ENCODE measurements at regions not wholly inside any gene's neighbourhood (a gene's known extent, or its start where the extent isn't known, plus 50 kb on each side); places are given as distances from the start of the nearest gene placed in this dataset.

DNA sequence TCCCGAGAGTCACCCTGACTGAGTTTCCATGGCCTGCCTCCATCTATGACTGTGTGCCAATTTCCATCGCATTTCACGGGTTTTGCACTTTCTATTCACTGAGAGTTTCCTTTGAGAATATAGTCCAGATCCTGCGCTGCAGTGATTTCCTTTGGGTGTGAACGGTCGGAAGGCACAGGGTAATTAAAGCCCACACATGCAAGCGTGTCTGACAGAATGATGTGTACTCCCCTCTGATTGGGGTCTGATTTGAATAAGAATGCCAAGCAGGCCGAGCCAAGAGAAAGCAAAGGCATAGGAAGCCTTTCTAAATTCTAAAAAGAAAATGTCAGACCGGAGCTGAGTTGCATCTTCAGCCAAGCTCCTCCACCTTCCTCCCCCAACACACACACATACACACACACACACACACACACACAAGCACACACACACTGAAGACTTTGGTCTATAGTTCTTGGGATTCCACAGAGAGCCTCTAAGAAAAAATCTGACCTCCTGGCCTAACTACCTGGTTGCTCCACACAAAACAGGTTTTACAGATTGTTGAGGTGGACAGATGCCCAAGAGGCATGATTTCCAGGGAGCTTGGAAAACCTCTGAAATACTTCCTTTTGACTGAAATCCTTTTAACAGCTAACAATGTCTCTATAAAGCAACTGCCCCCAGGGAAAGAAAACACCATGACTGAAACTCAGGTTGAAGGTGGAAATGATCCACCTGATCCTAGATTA is 59.7 kb upstream of the LRRN1 start:
- TF ChIP-seq POLR2AphosphoS5 (IDR thresholded peaks at IDR 0.05; ENCODE audit: borderline replicate concordance, low read depth, low read length) (no peak), EZH2 (IDR thresholded peaks at IDR 0.05) (no peak)

All from SK-N-MC (cell line).